ENCODE measurements at regions not wholly inside any gene's neighbourhood (a gene's known extent, or its start where the extent isn't known, plus 50 kb on each side); places are given as distances from the start of the nearest gene placed in this dataset.

DNA sequence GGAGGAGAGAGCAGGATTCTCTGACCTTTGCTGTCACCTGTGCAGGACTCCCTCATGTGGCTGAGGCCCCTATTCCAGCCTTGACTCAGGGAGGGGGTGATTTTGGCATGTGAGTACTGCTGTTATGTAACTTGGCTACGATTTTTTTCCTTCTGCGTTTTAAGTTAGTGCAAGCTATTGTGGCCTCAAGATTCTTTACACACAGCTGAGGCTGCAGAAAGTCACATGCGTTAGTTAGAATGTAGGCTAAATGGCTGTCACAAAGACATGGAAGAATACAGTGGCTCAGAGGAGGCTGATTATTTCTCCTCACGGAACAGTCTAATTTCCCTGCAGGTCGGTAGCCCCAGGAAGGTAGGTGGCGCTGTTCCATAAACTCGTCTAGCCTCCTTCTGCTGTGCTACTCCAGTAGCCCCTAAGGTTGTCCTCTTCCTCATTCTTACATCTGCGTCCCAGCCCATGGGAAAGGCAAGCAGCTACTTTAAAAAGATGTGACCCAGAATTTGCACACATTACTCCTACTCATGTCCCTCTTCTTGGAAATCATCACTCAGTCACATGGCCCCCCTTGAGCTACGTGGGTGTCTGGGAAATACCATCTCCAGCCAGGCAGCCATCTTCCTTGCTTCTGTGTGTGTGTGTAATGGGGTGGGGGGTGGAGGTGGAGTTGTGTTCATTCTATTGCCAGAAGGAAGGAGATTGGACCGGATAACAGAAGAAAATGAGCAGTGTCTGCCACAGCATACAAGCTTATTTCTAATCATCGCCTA, 486.6 kb downstream of the CCDC171 start:
- Histone ChIP-seq H3K4me3 (replicated peaks in 1 of 2; ENCODE audit: low read depth in 1 of 2, low read length in 2 of 2) (no peak overlapping the region), H4K20me1 (ENCODE audit: insufficient read depth) (no peaks in the 10 kb centered on the region), H3K27me3 (ENCODE audit: insufficient read depth, low read length) (no peaks in the 10 kb centered on the region), H3K79me2 (ENCODE audit: insufficient read depth, low read length) (no peaks in the 10 kb centered on the region), H3K4me2 (ENCODE audit: low read length) (peak overlapping the region; percentile 45), H3K27ac (ENCODE audit: low read depth, low read length) (no peak overlapping the region), H3K9me3 (ENCODE audit: control insufficient read depth in 1 of 2, insufficient read depth in 1 of 2, low read depth in 1 of 2, low read length in 2 of 2) (no peaks in the 10 kb centered on the region), H3K9me2 (ENCODE audit: insufficient read depth) (no peaks in the 10 kb centered on the region), H2AFZ (ENCODE audit: low read depth, low read length, poor library complexity, severe bottlenecking) (peak overlapping the region; percentile 84), H3K9ac (ENCODE audit: low read length) (no peak overlapping the region), H3K4me1 (ENCODE audit: control insufficient read depth in 1 of 2, insufficient read depth in 2 of 2, low read length in 2 of 2) (peaks cover 6 to 9% of the 10 kb centered on the region in 2 experiments; a peak in 3 of 4 replicates), H3K36me3 (ENCODE audit: control insufficient read depth in 1 of 2, insufficient read depth in 2 of 2, low read length in 2 of 2) (no peaks in the 10 kb centered on the region)
- peak; percentile 94 for ATAC-seq
- CTCF ChIA-PET, result interaction anchor here (1.0 kb wide), 2 partner anchors 9 to 94 kb away, joined by 3 to 5 read pairs; no protein-coding TSS in a partner anchor
- POLR2A ChIA-PET, result no interaction called here
- no TSS peak for BruUV-seq (replicated peaks)
- intact Hi-C loops (cut with micrococcal nuclease), result loop anchor here (1.0 to 10.0 kb wide), 2 partner anchors 55 to 202 kb away; no protein-coding TSS in a partner anchor
- TF ChIP-seq SP1 (IDR thresholded peaks at IDR 0.05; ENCODE audit: low read depth), result no peak
- TF ChIP-seq, protein P1, sequence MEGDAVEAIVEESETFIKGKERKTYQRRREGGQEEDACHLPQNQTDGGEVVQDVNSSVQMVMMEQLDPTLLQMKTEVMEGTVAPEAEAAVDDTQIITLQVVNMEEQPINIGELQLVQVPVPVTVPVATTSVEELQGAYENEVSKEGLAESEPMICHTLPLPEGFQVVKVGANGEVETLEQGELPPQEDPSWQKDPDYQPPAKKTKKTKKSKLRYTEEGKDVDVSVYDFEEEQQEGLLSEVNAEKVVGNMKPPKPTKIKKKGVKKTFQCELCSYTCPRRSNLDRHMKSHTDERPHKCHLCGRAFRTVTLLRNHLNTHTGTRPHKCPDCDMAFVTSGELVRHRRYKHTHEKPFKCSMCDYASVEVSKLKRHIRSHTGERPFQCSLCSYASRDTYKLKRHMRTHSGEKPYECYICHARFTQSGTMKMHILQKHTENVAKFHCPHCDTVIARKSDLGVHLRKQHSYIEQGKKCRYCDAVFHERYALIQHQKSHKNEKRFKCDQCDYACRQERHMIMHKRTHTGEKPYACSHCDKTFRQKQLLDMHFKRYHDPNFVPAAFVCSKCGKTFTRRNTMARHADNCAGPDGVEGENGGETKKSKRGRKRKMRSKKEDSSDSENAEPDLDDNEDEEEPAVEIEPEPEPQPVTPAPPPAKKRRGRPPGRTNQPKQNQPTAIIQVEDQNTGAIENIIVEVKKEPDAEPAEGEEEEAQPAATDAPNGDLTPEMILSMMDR (IDR thresholded peaks at IDR 0.05 in 2 of 3, conservative IDR thresholded peaks at IDR 0.05 in 1 of 3; ENCODE audit: borderline replicate concordance in 1 of 3, insufficient read depth in 1 of 3, low read depth in 2 of 3, low read length in 2 of 3), result peak; percentile 25 to 63 (median 51); a peak in 4 of 6 replicates
- TF ChIP-seq, protein P2, sequence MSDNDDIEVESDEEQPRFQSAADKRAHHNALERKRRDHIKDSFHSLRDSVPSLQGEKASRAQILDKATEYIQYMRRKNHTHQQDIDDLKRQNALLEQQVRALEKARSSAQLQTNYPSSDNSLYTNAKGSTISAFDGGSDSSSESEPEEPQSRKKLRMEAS (IDR thresholded peaks at IDR 0.05), result 0 out of 2 replicates have a peak, but pooled peaks have one; percentile 17
- TF ChIP-seq YY1 (IDR thresholded peaks at IDR 0.05; ENCODE audit: extremely low read depth, insufficient replicate concordance, low read depth, low read length), result no peak
- 0 out of 2 replicates have a peak, but pooled peaks have one; percentile 25 for TF ChIP-seq RAD21 (IDR thresholded peaks at IDR 0.05; ENCODE audit: low read depth)
- TF ChIP-seq, protein P3, sequence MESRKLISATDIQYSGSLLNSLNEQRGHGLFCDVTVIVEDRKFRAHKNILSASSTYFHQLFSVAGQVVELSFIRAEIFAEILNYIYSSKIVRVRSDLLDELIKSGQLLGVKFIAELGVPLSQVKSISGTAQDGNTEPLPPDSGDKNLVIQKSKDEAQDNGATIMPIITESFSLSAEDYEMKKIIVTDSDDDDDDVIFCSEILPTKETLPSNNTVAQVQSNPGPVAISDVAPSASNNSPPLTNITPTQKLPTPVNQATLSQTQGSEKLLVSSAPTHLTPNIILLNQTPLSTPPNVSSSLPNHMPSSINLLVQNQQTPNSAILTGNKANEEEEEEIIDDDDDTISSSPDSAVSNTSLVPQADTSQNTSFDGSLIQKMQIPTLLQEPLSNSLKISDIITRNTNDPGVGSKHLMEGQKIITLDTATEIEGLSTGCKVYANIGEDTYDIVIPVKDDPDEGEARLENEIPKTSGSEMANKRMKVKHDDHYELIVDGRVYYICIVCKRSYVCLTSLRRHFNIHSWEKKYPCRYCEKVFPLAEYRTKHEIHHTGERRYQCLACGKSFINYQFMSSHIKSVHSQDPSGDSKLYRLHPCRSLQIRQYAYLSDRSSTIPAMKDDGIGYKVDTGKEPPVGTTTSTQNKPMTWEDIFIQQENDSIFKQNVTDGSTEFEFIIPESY (IDR thresholded peaks at IDR 0.05; ENCODE audit: extremely low read depth, insufficient replicate concordance, low read length), result no peak
- no peak for TF ChIP-seq ZNF274 (IDR thresholded peaks at IDR 0.05; ENCODE audit: low read depth, low read length)
- no peak for TF ChIP-seq CBX3 (IDR thresholded peaks at IDR 0.05; ENCODE audit: low read depth)
- DNase-seq (ENCODE audit: low read depth, low spot score), result peak; percentile 34
- RAD21 ChIA-PET (ENCODE audit: low non-redundant PET in 1 of 2, low total read pairs in 2 of 2, uncharacterized antibody in 2 of 2, unreplicated experiment in 2 of 2), result no interaction called here
